Cardiac muscle cell (in vitro differentiated cells and primary cell): ENCODE measurements at regions not wholly inside any gene's neighbourhood (a gene's known extent, or its start where the extent isn't known, plus 50 kb on each side); places are given as distances from the start of the nearest gene placed in this dataset.
A peak's percentile ranks its signal among the peaks of the same experiment; 100 is the strongest.
"Not testable (repeated sequence)": the region's sequence is repeated elsewhere in the genome, so short reads cannot be mapped to it uniquely, and the experiment has no call there.

Experiments used
- DNase-seq, 2 donors: peaks; one replicate each; pipeline versions ENCODE4 v3.0.0 to v3.0.0-alpha.2; 2010 to 2017; ENCODE audit warnings: low read depth in 1 of 2, low spot score in 1 of 2
- H3K27ac ChIP-seq: fragments of 200-600 bp; sonication (generic); 2 replicates; pipeline ENCODE4 v1.5.1; 2016
- H3K27me3 ChIP-seq: fragments of 200-600 bp; sonication (generic); 2 replicates; pipeline ENCODE4 v1.6.0; 2016; ENCODE audit warnings: control low read depth
- H3K36me3 ChIP-seq: fragments of 200-600 bp; sonication (generic); 2 replicates; pipeline ENCODE4 v1.5.1; 2016; ENCODE audit warnings: control low read depth
- H3K4me1 ChIP-seq: fragments of 200-600 bp; sonication (generic); 2 replicates; pipeline ENCODE4 v1.8.1; 2017; ENCODE audit warnings: low read depth, mild to moderate bottlenecking, mixed run types
- H3K4me3 ChIP-seq: fragments of 200-600 bp; sonication (generic); 2 replicates; pipeline ENCODE4 v1.5.1; 2016; ENCODE audit warnings: mild to moderate bottlenecking
- H3K9me3 ChIP-seq: fragments of 200-600 bp; sonication (generic); 2 replicates; pipeline ENCODE4 v1.5.1; 2017; ENCODE audit warnings: low read depth, mild to moderate bottlenecking, control low read depth
- CTCF ChIP-seq: IDR thresholded peaks from 2 replicates; pipeline ENCODE4 v1.5.1; 2012; ENCODE audit warnings: low read depth, mild to moderate bottlenecking, low read length

- no peak for DNase-seq
- no peaks in the 10 kb centered on the region for H3K36me3 ChIP-seq
- no peaks in the 10 kb centered on the region for H3K27me3 ChIP-seq
- no peaks in the 10 kb centered on the region for H3K9me3 ChIP-seq
- no peak overlapping the region for H3K4me3 ChIP-seq
- H3K4me1 ChIP-seq, result peaks cover 6% of the 10 kb centered on the region
- no peak for TF ChIP-seq CTCF
- no peak overlapping the region for H3K27ac ChIP-seq
Measured at GRCh38 chr5:131107128-131107527, 57.9 kb downstream of the HINT1 start.

GRCh38 chr5:131104169-131104808, 60.8 kb downstream of the HINT1 start:
- TF ChIP-seq CTCF, result no peak
- H3K36me3 ChIP-seq, result no peaks in the 10 kb centered on the region
- DNase-seq, result peak in 1 of 2 donors; percentile 45
- H3K4me3 ChIP-seq, result no peak overlapping the region
- no peaks in the 10 kb centered on the region for H3K9me3 ChIP-seq
- H3K27ac ChIP-seq, result no peak overlapping the region
- no peaks in the 10 kb centered on the region for H3K27me3 ChIP-seq
- peaks cover 6% of the 10 kb centered on the region for H3K4me1 ChIP-seq

- TF ChIP-seq CTCF, result no peak
- Histone ChIP-seq H3K9me3 (no peaks in the 10 kb centered on the region), H3K27ac (no peak overlapping the region), H3K4me3 (no peak overlapping the region), H3K36me3 (no peaks in the 10 kb centered on the region), H3K27me3 (no peaks in the 10 kb centered on the region), H3K4me1 (no peaks in the 10 kb centered on the region)
- no peak for DNase-seq
Measured at GRCh38 chr5:131096774-131097710, 68.0 kb downstream of the HINT1 start.

GRCh38 chr5:131095561-131095960, 69.5 kb downstream of the HINT1 start:
- not testable (repeated sequence) for H3K9me3 ChIP-seq, H3K27me3 ChIP-seq, H3K4me1 ChIP-seq, H3K4me3 ChIP-seq, H3K36me3 ChIP-seq, DNase-seq, H3K27ac ChIP-seq

GRCh38 chr5:131084436-131084835, 80.6 kb downstream of the HINT1 start:
- no peaks in the 10 kb centered on the region for H3K27me3 ChIP-seq
- H3K27ac ChIP-seq, result no peak overlapping the region
- H3K4me1 ChIP-seq, result no peaks in the 10 kb centered on the region
- H3K9me3 ChIP-seq, result no peaks in the 10 kb centered on the region
- no peaks in the 10 kb centered on the region for H3K36me3 ChIP-seq
- no peak for TF ChIP-seq CTCF
- no peak for DNase-seq
- no peak overlapping the region for H3K4me3 ChIP-seq

GRCh38 chr5:131081913-131082488, 83.1 kb downstream of the HINT1 start:
- Histone ChIP-seq H3K36me3 (no peaks in the 10 kb centered on the region), H3K9me3 (no peaks in the 10 kb centered on the region), H3K27ac (no peak overlapping the region), H3K4me1 (no peaks in the 10 kb centered on the region), H3K4me3 (no peak overlapping the region), H3K27me3 (no peaks in the 10 kb centered on the region)
- no peak for TF ChIP-seq CTCF
- peak in 1 of 2 donors; percentile 10 for DNase-seq
